NCI-H146 treated with DMSO at 0.1 percent for 48 hours (cell line): ENCODE measurements at regions not wholly inside any gene's neighbourhood (a gene's known extent, or its start where the extent isn't known, plus 50 kb on each side); places are given as distances from the start of the nearest gene placed in this dataset.

Experiments used
- DNase-seq: peaks from one replicate; lab custom pipeline; 2025; ENCODE audit not compliant: unreplicated experiment; lab: John Stamatoyannopoulos, UW

DNA sequence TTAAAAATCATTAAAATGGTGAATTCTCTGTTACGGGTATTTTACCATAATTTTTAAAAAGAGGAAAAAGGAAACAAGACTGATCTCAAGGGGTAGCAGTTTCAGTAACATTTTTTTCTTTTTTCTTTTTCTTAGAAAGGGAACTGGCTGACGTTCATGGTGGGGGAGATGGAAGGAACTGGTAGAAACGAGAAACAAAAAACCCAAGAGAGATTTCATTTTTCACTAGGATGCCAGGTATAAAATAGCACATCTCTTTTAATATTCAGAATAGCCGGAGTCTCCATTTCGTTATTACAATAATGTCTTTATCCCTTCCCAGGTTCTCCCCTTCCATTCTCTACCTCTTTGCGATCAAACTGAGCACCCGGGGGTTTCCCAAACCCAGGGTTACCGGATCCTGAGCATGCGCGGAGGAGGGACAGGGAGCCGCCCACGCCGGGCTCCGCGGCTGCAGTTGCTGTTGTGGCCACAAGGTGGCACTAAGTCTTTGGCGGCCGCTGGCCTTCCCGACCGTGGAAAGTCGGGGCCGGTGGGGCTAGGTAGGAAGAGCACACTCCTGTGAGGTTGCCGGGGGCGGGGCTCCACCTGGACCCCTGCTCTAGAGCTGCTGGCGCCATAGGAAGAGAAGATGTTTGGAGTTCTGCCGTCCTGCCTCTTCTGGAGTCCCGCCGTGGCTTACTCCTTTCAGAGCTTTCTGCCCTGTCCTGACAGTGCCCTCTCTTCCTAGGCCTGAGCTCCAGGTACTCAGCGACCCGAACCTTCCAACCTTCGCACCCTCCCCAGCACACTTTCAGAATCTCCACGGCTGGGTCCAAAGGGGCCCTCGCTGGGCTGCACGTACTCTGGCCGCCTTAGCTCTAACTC, 146.8 kb downstream of the SH3BGRL2 start:
- peak; percentile 66 for DNase-seq

DNA sequence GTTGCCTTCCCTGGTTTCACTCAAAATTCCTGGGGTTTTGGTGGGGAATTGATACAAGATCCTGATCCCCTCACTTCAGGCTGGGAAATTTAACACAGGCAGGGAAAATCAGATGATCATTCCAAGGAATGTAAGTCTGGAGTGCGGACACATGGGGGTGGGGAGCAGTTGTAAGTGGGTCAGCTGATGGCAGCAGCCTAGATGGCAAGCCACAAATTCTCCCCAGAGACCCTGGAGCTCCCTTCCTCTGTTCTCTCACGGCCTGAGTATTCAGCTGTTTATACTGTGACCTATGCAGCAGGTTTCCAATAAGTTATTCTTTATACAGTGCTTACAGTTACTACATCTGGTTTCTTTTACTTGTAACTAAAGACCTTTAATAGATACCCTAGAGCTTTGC, 144.9 kb downstream of the SH3BGRL2 start:
- DNase-seq, result no peak

DNA sequence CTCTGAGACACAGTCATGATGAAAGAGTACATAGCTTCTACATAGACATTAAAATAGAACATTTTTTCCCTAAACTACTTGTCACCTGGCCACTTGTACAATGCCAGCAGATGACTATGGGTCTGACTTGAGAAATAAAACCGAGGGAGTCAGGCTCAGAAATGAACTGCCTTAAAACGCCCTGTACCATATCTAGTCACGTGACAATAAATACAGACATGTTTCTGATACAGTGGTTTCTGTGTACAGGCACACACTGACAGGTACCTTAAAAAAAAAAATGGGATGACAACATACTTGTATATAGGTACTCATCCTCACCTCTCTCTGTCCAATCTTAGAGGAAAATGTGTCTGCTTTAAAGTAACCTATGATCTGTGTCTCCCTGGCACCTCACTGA, 144.1 kb downstream of the SH3BGRL2 start:
- no peak for DNase-seq

DNA sequence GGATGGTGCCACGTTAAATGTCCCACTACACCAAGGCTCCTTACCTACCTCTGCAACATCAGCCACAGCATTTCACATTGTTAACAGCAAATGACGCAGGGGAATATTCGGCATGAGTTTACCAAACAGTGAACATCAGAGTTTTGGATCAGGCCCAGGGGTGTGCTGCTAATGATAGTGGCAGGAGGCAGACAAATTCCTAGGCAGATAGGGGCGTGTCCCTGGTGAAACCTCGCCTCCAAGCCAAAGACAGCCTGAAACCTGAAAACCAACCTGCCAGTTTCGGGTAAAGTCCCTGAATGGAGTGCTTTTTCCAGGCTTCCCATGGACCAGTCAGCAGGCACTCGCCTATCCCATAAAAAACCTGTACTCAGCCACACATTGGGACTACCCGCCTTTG, 133.6 kb downstream of the SH3BGRL2 start:
- DNase-seq, result no peak

DNA sequence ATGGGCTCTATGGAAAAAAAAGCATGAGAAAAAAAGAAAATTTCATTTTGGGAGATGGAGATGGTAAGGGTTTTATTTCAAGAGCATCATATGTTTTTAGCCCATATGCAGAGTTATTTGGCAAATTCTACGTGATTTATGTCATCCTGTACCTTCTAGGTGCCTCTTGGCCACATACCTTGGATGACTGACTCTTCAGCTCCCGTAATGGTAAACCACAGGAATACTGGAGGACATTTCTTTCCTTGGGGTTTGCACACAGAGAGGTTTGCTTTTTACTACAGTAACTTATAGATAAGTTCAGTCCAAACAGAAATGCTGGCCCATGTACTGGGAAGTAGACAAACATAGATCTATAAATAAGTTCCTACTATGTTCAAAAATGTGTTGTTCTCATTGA, 132.2 kb downstream of the SH3BGRL2 start:
- no peak for DNase-seq

DNA sequence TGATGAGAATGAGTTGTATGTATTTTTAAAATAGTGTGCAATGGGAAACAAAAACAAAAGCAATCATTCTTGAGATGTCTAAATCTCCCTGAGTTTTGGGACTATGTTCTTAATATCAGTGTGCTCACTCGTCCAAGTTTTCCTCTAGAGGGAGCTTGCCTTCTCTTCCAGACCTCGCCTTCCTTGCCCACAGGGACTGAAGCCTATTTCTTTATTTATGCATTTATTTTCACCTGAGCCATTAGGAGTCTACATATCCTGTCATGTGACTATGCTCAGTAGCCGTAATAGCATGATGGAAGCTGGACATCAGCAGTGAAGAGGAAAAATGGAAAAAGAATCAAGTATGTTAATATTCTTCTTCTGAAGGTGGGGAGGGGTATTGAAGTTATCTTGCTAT, 131.2 kb downstream of the SH3BGRL2 start:
- no peak for DNase-seq

DNA sequence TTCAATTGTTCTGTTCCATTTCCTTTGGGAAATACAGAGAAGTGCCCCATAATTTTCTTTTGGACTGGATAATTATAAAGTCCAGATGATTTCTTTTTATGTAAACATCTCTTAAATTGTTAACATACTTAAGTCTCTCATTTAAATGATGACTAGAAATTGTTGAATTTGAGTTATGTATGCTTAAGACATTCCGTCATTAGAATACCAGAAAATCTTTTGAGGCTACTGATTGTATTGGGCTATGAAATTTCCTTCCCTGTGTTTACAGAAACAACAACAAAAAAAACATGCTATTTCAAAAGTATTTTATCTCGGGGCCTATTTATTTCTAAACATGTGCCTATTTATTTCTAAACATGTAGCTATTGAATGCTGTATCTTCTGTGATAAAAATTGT, 125.4 kb downstream of the SH3BGRL2 start:
- no peak for DNase-seq

DNA sequence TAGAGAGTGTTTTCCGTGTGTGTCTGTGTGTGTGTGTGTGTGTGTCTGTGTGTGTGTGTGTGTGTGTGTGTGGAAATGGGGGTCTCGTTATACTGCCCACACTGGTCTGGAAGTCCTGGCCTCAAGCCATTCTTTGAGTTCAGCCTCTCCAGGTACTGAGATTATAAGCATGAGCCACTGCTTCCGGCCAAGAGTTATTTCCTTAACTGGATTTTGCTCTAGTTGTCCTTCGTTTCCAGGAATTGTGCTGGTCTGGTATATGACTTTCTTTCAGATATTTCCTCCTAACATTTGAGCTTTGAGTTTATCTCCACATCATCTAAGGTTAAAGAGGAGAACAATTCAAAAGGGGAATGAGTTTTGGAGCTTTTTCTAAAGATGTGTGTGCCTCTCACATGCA, 124.8 kb downstream of the SH3BGRL2 start:
- no peak for DNase-seq
